ENCODE measurements at regions not wholly inside any gene's neighbourhood (a gene's known extent, or its start where the extent isn't known, plus 50 kb on each side); places are given as distances from the start of the nearest gene placed in this dataset.

GRCh38 chr15:36356466-36356865, 223.0 kb upstream of the CDIN1 start:
- no peak for DNase-seq (ENCODE audit: low read depth in 2 of 2)

GRCh38 chr15:36356978-36357601, 222.3 kb upstream of the CDIN1 start:
- no peak for DNase-seq (ENCODE audit: low read depth in 2 of 2)

GRCh38 chr15:36358094-36358493, 221.3 kb upstream of the CDIN1 start:
- DNase-seq (ENCODE audit: low read depth in 2 of 2): no peak

- DNase-seq (ENCODE audit: low read depth in 2 of 2): no peak
Observed at GRCh38 chr15:36358523-36358922, 220.9 kb upstream of the CDIN1 start.

- DNase-seq (ENCODE audit: low read depth in 2 of 2): no peak
Observed at GRCh38 chr15:36359286-36359685, 220.1 kb upstream of the CDIN1 start.

- DNase-seq (ENCODE audit: low read depth in 2 of 2): no peak
Observed at GRCh38 chr15:36361351-36361870, 218.0 kb upstream of the CDIN1 start.

GRCh38 chr15:36362509-36362915, 216.9 kb upstream of the CDIN1 start:
- DNase-seq (ENCODE audit: low read depth in 2 of 2): no peak

GRCh38 chr15:36363335-36363734, 216.1 kb upstream of the CDIN1 start:
- DNase-seq (ENCODE audit: low read depth in 2 of 2): no peak

- no peak for DNase-seq (ENCODE audit: low read depth in 2 of 2)
Observed at GRCh38 chr15:36364377-36364776, 215.0 kb upstream of the CDIN1 start.

GRCh38 chr15:36365963-36366362, 213.5 kb upstream of the CDIN1 start:
- no peak for DNase-seq (ENCODE audit: low read depth in 2 of 2)

GRCh38 chr15:36370051-36370730, 209.2 kb upstream of the CDIN1 start:
- no peak for DNase-seq (ENCODE audit: low read depth in 2 of 2)

- DNase-seq (ENCODE audit: low read depth in 2 of 2): no peak
Observed at GRCh38 chr15:36370731-36371112, 208.7 kb upstream of the CDIN1 start.

- DNase-seq (ENCODE audit: low read depth in 2 of 2): no peak
Observed at GRCh38 chr15:36371509-36371908, 207.9 kb upstream of the CDIN1 start.

- DNase-seq (ENCODE audit: low read depth in 2 of 2): no peak
Observed at GRCh38 chr15:36372968-36373367, 206.5 kb upstream of the CDIN1 start.

- DNase-seq (ENCODE audit: low read depth in 2 of 2): no peak
Observed at GRCh38 chr15:36373550-36373949, 205.9 kb upstream of the CDIN1 start.

- DNase-seq (ENCODE audit: low read depth in 2 of 2): no peak
Observed at GRCh38 chr15:36389107-36389506, 190.3 kb upstream of the CDIN1 start.

GRCh38 chr15:36390491-36390890, 188.9 kb upstream of the CDIN1 start:
- no peak for DNase-seq (ENCODE audit: low read depth in 2 of 2)

GRCh38 chr15:36392676-36393266, 186.7 kb upstream of the CDIN1 start:
- DNase-seq (ENCODE audit: low read depth in 2 of 2): no peak

GRCh38 chr15:36398212-36398611, 181.2 kb upstream of the CDIN1 start:
- DNase-seq (ENCODE audit: low read depth in 2 of 2): no peak

- DNase-seq (ENCODE audit: low read depth in 2 of 2): no peak
Observed at GRCh38 chr15:36399276-36399675, 180.2 kb upstream of the CDIN1 start.

GRCh38 chr15:36400936-36401585, 178.4 kb upstream of the CDIN1 start:
- DNase-seq (ENCODE audit: low read depth in 2 of 2): no peak

- DNase-seq (ENCODE audit: low read depth in 2 of 2): no peak
Observed at GRCh38 chr15:36401586-36401966, 177.8 kb upstream of the CDIN1 start.

- no peak for DNase-seq (ENCODE audit: low read depth in 2 of 2)
Observed at GRCh38 chr15:36403351-36403750, 176.1 kb upstream of the CDIN1 start.
